Brain microvascular endothelial cell (primary cell): ENCODE measurements at regions not wholly inside any gene's neighbourhood (a gene's known extent, or its start where the extent isn't known, plus 50 kb on each side); places are given as distances from the start of the nearest gene placed in this dataset.
"Not testable (repeated sequence)": the region's sequence is repeated elsewhere in the genome, so short reads cannot be mapped to it uniquely, and the experiment has no call there.

Experiments
- DNase-seq: peaks from one replicate; pipeline ENCODE4 v3.0.0-alpha.2; 2020
- H3K27ac ChIP-seq: fragments of 250-450 bp; sonication (Bioruptor Pico); 2 replicates; pipeline ENCODE4 v1.5.1; 2020; ENCODE audit warnings: mild to moderate bottlenecking, moderate library complexity
- H3K27me3 ChIP-seq: fragments of 250-450 bp; sonication (Bioruptor Pico); replicated peaks from 2 replicates; pipeline ENCODE4 v1.5.1; 2020; ENCODE audit warnings: mild to moderate bottlenecking
- H3K36me3 ChIP-seq: fragments of 250-450 bp; sonication (Bioruptor Pico); replicated peaks from 2 replicates; pipeline ENCODE4 v1.5.1; 2020; ENCODE audit warnings: mild to moderate bottlenecking
- H3K4me3 ChIP-seq: 2 replicates; pipeline ENCODE4 v1.5.1; 2011; ENCODE audit warnings: low read depth, mild to moderate bottlenecking, control low read depth, low read length, moderate library complexity
- in situ Hi-C: cut with HindIII; loops from 2 replicates; pipeline ENCODE4 v1.10.0; 2017; ENCODE audit warnings: low sequenced_read_pairs, low pct_ligation_motif_present
- TF ChIP-seq, protein P1 (sequence below): IDR thresholded peaks from 2 replicates; pipeline ENCODE4 v1.5.1; 2011; ENCODE audit warnings: low read depth, mild to moderate bottlenecking, moderate library complexity, low read length, control low read depth, inconsistent platforms; ENCODE audit errors: missing control alignments

DNA sequence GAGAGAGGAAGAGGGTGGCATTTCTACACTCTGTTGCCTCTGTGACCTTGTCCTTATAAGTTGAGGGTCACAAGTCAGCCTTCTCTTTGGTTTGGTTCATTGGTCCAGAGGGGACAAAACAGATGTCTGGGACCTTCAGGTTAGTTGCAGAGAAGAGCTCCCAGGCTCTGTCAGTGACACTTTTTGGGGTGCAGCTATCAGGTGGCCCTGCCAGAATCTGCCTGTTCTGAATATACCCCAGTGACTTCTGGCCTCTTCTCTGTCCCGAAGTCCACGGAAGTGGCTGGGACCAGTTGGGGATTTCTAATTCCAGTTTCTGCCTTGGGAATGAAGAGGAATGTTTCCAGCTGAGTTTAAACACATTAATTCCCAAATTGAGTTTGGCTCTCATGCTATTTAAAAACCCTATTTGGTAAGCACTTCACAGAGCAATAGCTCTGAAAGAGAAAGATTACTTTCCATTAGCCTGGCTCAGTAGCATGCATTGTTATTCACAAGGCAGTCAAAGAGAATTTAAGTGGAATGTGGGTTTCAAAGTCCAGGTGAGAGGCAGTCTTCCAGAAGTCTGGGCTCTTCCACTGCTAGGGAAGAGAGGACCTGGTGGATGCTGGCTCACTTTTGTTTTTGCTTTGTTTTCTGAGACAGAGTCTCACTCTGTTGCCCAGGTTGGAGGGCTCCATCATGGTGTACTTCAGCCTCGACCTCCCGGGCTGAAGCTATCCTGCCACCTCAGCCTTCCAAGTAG lies 237.8 kb upstream of the GALNT17 start:
- Histone ChIP-seq H3K36me3 (no peaks in the 10 kb centered on the region), H3K27ac (no peak overlapping the region), H3K27me3 (no peaks in the 10 kb centered on the region), H3K4me3 (no peak overlapping the region)
- DNase-seq = no peak
- TF ChIP-seq, protein P1, sequence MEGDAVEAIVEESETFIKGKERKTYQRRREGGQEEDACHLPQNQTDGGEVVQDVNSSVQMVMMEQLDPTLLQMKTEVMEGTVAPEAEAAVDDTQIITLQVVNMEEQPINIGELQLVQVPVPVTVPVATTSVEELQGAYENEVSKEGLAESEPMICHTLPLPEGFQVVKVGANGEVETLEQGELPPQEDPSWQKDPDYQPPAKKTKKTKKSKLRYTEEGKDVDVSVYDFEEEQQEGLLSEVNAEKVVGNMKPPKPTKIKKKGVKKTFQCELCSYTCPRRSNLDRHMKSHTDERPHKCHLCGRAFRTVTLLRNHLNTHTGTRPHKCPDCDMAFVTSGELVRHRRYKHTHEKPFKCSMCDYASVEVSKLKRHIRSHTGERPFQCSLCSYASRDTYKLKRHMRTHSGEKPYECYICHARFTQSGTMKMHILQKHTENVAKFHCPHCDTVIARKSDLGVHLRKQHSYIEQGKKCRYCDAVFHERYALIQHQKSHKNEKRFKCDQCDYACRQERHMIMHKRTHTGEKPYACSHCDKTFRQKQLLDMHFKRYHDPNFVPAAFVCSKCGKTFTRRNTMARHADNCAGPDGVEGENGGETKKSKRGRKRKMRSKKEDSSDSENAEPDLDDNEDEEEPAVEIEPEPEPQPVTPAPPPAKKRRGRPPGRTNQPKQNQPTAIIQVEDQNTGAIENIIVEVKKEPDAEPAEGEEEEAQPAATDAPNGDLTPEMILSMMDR = no peak
- in situ Hi-C loops = no loop called here

DNA sequence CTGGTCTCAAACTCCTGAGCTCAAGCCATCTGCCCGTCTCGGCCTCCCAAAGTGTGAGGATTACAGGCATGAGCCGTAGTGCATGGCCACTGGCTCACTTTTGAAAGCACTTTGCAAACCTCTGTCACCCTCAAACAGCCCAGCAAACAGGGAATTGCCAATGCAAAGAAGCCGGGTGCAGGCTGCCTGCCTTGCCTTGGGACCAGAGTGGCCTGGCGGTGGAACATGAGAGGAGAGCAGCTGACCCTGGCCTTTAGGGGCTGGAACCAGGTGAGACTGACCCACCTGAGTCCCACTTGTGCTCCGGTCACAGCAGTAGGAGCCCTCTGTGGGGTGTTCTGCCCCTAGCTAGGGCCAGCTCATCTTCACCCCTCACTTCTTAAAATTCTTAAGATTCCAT lies 237.1 kb upstream of the GALNT17 start:
- no peak overlapping the region for H3K27ac ChIP-seq
- TF ChIP-seq, protein P1 = no peak
- no peaks in the 10 kb centered on the region for H3K36me3 ChIP-seq
- in situ Hi-C loops = no loop called here
- DNase-seq = no peak
- no peaks in the 10 kb centered on the region for H3K27me3 ChIP-seq
- H3K4me3 ChIP-seq = no peak overlapping the region

DNA sequence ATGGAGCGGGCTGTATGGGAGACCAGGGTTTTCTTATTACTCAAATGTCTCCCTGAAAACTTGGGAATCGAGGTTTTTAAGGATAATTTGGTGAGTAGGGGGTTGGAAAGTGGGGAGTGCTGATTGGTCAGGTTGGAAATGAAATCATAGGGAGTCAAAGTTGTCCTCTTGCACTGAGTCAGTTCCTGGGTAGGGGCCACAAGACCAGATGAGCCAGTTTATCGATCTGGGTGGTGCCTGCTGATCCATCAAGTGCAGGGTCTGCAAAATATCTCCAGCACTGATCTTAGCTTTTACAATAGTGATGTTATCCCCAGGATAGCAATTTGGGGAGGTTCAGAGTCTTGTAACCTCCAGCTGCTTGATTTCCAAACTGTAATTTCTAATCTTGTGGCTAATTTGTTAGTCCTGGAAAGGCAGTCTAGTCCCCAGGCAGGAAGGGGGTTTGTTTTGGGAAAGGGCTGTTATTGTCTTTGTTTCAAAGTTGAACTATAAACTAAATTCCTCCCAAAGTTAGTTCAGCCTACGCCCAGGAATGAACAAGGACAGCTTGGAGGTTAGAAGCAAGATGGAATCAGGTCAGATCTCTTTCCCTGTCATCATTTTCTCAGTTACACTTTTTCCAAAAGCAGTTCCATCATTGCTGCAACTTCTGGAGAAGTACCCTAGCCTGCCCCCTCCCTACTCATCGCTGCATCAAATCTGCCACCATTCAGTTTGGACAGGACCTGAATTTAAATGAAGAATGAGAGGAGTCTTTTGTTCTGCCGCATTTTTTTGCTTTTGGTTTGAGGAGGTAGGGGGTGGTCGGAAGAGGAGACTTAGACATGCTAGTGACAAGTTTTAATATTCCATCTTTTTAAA lies 236.4 kb upstream of the GALNT17 start:
- H3K4me3 ChIP-seq, H3K27me3 ChIP-seq, in situ Hi-C loops, DNase-seq, H3K36me3 ChIP-seq, H3K27ac ChIP-seq: not testable (repeated sequence)

DNA sequence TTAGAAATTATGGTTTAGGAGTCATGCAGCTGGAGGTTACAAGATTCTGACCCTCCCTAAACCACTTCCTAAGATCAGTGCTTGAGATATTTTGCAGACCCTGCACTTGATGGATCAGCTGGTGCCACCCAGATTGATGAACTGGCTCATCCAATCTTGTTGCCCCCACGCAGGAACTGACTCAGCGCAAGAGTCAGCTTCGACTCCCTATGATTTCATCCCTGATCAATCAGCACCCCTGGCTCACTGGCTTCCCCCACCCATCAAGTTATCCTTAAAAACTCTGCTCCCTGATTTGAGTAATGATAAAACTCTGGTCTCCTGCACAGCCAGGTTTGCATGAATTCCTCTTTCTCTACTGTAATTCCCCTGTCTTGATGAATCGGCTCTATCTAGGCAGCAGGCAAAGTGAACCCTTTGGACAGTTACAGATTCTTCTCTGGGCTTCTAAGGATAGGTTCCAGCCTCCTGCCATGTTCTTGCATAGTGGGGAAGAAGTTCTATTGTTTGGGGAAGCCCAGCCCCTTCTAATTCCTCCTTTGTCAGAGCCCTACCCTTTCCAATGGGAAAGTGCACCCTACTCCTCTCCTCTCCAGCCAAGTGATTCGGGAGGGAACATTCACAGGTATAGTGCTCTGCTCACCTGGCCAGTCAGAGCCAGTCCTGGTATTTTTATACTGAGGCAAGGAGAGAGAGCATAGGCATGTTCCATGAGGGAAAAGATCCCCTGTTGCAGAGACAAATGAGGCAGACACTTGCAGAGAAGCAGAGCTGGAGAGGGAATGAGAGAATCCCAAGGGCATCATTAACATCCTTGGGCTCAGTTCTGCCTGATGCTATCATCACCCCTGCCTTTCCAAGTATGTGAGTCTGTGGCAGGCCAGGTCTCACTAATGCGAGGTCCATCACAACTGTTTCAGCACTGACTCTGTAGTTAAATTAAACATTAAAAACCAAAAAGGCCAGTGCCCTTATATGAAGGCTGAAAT lies 224.4 kb upstream of the GALNT17 start:
- no peaks in the 10 kb centered on the region for H3K27me3 ChIP-seq
- H3K36me3 ChIP-seq = no peaks in the 10 kb centered on the region
- no peak overlapping the region for H3K27ac ChIP-seq
- in situ Hi-C loops = no loop called here
- no peak overlapping the region for H3K4me3 ChIP-seq
- TF ChIP-seq, protein P1 = no peak
- DNase-seq = no peak

DNA sequence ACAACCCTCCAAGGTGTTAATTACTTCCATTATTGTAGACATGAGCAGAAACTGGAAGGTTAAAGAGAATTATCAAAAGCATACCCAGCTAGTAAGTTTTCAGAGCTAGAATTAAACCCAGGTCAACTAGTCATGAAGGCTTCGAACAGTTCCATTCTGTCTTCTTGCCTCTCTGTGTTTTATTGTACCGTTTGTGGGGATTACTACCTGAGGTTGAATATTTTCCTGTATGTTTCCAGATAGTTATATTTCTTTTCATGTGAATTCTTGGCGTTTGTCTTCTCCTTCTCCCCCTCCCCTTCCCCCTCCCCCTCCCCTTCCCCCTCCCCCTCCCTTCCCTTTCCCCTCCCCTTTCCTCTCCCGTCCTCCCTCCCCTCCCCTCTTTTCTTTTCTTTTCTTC lies 218.0 kb upstream of the GALNT17 start:
- Histone ChIP-seq H3K27me3 (no peaks in the 10 kb centered on the region), H3K4me3 (no peak overlapping the region), H3K27ac (no peak overlapping the region), H3K36me3 (no peaks in the 10 kb centered on the region)
- no peak for DNase-seq
- TF ChIP-seq, protein P1 = no peak
- in situ Hi-C loops = no loop called here
